HG03460 (cell line): ENCODE measurements at regions not wholly inside any gene's neighbourhood (a gene's known extent, or its start where the extent isn't known, plus 50 kb on each side); places are given as distances from the start of the nearest gene placed in this dataset.
"Not testable (repeated sequence)": the region's sequence is repeated elsewhere in the genome, so short reads cannot be mapped to it uniquely, and the experiment has no call there.

ENCODE experiments used
- ATAC-seq: cut with Tn5 transposase; IDR thresholded peaks from one replicate; pipeline ENCODE4 v1.9.1; 2021; ENCODE audit not compliant: unreplicated experiment

GRCh38 chr6:16040628-16040974 is 88.3 kb upstream of the MYLIP start:
- ATAC-seq = no peak

DNA sequence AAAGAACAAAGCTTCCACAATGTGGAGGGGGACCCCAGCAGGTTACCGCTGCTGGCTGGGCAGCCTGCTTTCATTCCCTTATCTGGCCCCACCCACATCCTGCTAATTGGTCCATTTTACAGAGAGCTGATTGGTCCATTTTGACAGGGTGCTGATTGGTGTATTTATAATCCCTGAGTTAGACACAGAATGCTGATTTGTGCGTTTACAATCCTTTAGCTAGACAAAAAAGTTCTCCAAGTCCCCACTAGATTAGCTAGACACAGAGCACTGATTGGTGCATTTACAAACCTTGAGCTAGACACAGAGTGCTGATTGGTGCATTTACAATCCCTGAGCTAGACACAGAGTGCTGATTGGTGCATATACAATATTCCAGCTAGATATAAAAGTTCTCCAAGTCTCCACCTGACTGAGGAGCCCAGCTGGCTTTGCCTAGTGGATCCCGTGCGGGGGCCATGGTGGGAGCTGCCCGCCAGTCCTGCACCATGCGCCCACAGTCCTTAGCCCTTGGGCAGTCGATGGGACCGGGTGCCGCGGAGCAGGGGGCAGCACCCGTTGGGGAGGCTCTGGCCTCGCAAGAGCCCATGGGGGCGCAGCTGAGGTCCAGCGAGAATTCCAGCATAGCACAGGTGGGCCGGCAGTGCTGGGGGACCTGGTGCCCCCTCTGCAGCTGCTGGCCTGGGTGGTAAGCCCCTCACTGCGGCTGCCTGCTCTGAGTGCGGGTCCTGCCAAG is 88.8 kb upstream of the MYLIP start:
- ATAC-seq = not testable (repeated sequence)

- no peak for ATAC-seq
Observed at GRCh38 chr6:16038938-16039337, 89.9 kb upstream of the MYLIP start.

- ATAC-seq = no peak
Observed at GRCh38 chr6:16035488-16036080, 93.3 kb upstream of the MYLIP start.

DNA sequence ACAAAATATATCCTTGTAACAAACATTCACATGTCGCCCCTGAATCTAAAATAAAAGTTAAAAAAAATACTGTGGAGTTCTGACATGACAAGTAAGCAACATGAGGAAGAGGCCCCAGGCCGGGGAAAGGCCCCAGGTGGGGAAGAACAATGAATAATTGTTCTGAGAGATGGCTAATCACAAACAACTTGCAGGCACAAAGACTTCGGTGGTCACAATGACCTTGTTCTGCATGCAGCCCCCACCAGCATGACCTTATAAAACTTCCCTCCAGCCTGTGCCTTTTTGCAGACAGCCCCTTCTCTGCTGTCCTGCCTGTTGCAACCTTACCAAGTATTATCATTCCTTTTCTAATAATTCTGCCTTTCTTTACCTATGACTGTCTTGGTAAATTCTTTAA is 95.7 kb upstream of the MYLIP start:
- no peak for ATAC-seq

- ATAC-seq = no peak
Observed at GRCh38 chr6:16031278-16031981, 97.5 kb upstream of the MYLIP start.

GRCh38 chr6:16028966-16029365 is 99.9 kb upstream of the MYLIP start:
- no peak for ATAC-seq

GRCh38 chr6:16020259-16020658 is 108.6 kb upstream of the MYLIP start:
- no peak for ATAC-seq

DNA sequence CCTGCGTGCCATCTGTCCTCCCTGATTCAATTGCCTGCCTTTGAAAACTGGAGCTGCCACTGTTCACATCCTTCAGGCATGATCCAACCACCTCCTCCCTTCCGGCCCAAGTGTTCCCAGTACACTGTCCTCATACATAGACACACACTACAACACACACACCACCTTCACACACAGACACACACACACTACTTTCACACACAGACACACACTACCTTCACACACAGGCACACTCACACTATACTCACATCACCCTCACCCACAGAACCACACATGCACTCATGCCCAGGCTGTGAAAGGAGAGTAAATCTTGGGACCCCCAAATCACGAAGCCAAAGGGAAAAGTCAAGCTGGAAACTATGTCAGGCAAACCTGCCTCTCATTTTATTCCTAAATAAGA is 109.4 kb upstream of the MYLIP start:
- no peak for ATAC-seq

DNA sequence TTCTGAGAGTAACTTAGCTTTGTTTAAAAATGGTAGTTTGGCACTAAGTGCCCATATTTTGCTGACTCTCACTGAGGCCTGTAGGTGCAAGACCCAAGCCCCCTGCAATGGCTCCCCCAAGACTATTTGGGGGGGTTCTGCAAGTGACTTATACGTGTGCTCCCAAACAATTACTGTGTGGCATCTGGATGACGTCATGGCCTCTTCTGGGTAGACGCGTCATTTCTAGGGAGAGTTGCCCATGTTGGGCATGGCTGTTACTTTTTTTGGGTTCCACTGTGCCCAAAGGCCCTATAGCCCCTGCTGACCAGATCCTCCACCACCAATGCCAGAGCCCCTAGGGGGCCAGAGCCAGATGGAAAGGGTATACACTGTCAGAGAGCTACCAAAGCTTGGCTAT is 110.3 kb upstream of the MYLIP start:
- no peak for ATAC-seq

DNA sequence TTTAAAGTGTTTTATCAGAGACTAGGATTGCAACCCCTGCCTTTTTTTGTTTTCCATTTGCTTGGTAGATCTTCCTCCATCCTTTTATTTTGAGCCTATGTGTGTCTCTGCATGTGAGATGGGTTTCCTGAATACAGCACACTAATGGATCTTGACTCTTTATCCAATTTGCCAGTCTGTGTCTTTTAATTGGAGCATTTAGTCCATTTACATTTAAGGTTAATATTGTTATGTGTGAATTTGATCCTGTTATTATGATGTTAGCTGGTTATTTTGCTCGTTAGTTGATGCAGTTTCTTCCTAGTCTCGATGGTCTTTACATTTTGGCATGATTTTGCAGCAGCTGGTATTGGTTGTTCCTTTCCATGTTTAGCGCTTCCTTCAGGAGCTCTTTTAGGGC is 114.6 kb upstream of the MYLIP start:
- not testable (repeated sequence) for ATAC-seq

DNA sequence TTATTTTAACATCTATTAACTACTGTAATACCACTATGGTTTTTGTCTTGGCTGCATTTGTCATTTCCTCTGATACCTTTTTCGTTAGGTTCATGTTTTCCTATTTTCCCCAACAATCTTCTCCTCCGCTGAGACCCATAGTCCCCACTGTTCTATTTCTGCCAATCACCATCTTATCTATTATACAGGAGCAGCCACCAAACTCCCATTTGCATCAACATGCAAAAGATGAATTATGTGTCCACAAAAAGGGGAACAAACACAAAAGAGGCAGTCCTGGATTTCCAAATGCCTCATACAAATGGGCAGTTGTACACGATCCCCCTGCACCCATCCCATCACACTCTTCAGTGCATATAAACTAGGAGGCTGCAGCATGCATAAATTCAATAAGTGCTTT is 121.7 kb upstream of the MYLIP start:
- ATAC-seq = no peak

GRCh38 chr6:16006681-16007080 is 122.2 kb upstream of the MYLIP start:
- no peak for ATAC-seq

- ATAC-seq = no peak
Observed at GRCh38 chr6:16004934-16005679, 123.8 kb upstream of the MYLIP start.

DNA sequence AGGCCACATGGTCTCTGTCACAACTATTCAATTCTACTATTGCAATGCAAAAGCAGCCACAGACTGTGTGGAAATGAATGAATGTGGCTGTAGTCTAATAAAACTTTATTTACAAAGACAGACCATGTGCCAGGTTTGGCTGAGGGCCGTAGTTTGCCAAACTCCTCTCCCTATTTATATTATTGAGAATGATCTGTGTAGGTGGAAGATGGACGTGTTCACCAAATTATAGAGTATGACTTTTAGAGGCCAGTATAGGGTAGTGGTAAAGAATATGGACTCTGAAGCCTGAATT is 125.7 kb upstream of the MYLIP start:
- no peak for ATAC-seq

- ATAC-seq = no peak
Observed at GRCh38 chr6:16002332-16003196, 126.3 kb upstream of the MYLIP start.

DNA sequence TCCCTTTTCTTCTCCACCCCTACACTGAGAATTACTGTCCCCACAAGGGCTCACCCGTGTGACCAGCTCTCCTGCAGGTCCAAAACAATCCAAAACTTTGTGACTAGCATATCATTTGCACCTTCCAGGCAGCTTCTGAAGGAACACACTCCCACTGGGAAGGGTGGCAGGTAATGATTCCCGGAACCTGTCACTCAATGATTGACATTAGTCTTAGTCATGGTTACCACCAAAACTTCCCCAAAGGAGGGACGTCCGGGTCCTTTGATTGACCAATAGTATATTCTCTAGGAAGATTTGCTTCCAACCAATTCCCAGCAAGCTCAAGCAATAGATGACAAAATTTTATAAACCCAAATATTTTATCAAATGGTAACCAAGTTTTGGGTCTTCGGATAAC is 127.7 kb upstream of the MYLIP start:
- ATAC-seq = no peak

GRCh38 chr6:15999201-15999600 is 129.7 kb upstream of the MYLIP start:
- ATAC-seq = no peak

DNA sequence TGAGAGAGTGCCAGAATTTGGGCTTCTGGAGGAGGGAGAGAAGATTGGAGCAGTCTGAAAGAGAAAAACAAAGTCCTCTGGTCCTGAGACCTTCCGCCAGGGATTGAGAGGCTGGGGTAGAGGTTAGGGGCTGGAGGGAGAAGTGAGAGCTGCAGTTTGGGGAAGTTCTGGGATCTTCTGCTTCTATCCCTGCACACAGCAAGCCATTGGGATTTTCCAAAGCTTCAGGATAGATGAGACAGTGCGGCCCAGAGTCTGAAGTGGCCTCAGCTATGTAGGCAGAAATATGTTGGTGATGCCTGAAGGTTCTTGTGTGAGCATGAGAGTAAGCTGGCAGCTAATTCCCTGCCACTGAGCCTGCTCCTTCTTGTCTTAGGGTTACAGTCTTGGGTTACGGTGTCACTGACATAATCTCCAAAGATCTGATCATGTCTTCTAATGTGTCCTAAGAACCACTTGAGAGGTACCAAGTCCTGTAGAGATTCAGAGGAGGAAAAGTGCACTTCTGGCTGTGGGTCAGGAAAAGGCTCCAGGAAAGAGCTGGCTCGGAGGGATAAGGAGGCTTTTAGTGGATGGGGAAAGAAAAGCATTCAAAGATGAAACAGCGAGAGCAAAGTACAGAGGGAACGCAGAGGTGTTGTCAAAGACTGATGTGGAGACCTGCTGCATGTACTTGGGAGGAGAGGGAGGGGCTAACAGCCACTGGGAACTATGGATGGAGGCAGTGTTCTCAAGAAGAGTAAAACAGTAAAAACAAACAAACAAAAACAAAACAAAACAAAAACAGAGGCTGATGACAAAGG is 131.1 kb upstream of the MYLIP start:
- no peak for ATAC-seq

DNA sequence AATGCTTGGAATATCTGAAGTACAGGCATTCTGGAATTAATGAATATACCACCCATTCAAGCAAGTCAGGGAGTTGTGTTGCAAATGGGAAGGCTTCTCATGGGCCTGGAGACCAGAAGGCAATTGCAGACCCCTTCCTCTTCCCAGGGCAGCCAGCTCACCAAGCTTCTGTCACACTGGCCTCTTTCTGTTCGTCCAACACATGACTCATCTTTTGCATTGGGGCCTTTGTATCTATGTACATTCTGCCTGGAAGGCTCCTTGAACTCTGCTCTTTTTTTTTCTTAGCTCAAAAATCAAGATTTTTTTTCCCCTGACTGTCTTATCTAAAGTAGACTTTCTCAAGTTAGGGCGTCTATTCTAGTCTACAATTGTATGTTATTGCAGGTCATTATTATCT is 132.9 kb upstream of the MYLIP start:
- no peak for ATAC-seq
